HG03045 (cell line): ENCODE measurements at regions not wholly inside any gene's neighbourhood (a gene's known extent, or its start where the extent isn't known, plus 50 kb on each side); places are given as distances from the start of the nearest gene placed in this dataset.
"Not testable (repeated sequence)": the region's sequence is repeated elsewhere in the genome, so short reads cannot be mapped to it uniquely, and the experiment has no call there.

Experiments
- ATAC-seq: cut with Tn5 transposase; IDR thresholded peaks from one replicate; pipeline ENCODE4 v1.9.1; 2021; ENCODE audit warnings: mild to moderate bottlenecking, moderate library complexity; ENCODE audit not compliant: unreplicated experiment

- not testable (repeated sequence) for ATAC-seq
These were observed 64.4 kb downstream of the KLRB1 start for GRCh38 chr12:9543341-9543740.

DNA sequence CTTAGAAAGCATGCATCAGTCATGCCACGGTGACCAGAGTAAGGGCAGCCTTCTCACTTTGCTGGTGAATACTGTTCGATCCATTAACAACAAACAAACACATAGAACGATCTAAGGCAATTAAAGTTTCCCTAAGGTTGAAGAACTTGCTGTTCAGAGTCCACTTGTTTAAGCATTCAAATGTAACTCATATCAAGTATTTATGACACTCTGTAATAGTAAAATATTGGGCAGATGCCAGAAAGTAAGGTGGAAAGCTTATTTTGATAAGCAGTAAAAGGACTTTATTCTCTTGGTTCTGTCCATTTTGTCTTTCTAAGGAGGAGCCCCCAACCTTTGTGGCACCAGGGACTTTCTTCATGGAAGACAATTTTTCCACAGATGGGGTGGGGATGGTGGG, 64.9 kb downstream of the KLRB1 start:
- ATAC-seq: not testable (repeated sequence)

- ATAC-seq: peak; percentile 53
These were observed 91.8 kb downstream of the KLRB1 start for GRCh38 chr12:9515925-9516324.

DNA sequence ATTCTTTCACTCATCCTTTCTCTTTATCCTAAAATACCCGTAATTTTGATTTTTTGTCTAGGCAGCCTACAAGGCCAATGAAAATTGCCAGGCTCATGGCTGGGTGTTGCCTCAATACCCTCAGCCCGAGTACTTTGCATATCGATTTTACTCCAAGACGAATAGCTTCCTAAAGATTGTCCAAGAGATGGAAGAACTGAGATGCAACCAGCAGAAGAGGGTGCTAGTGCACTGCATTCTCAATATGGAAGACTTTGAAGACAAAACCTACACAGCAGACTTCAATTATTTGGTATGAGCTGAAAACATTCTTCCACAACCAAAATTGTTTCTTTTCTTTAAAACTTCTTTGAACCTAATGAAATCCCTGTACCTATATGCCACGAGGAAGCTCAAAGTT, 95.0 kb downstream of the KLRB1 start:
- not testable (repeated sequence) for ATAC-seq

GRCh38 chr12:9510392-9511011, 97.2 kb downstream of the KLRB1 start:
- ATAC-seq: not testable (repeated sequence)

DNA sequence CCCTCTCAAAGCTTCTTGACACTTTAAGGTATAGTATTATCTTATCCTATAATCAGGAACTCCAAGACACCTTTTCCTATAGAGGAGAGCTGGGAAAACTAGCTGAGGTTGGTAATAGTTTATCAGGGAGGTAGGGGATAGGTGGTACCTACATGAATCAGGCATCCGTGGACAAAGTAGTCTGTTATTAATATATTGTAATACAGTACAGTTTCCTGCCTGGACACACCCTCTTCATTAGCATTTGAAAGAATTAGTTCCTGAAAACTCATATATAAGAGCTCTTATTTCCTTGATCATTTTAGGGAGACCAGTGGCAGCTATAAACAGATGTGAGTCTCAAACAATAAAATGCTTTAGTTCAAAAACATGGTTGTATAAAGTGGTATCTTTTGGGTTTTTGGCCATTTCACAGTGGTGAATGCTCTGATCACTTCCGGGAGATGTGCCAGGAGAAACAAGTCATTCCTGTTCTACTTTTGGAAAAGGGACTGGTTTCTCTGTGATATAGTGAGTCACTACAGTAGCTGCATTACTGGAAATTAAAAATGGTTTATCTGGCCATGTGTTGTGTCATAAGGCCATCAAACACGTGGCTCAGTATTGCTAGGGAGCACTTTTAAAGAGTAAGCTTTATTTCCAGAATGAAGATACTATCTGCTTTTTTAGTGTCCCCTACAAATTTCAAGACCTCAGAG, 98.1 kb downstream of the KLRB1 start:
- no peak for ATAC-seq

GRCh38 chr12:9506746-9507145, 101.0 kb downstream of the KLRB1 start:
- ATAC-seq: no peak

DNA sequence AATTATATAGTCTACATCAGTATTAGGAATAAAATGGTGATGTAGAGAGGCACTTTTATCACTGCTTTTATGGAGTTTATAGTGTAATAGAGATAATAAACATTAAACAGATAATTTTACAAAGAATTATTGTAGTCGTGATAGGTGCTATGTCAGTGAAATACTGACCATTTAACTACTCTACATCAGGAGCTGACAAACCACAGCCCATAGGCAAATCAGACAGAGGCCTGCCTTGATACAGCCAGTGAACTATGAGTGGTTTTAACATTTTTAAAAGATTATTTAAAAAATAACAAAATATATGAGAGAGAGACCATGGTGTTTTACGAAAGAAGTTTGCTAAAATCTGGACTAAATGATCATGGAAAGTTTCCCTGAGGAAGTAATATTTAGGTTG, 104.3 kb downstream of the KLRB1 start:
- ATAC-seq: not testable (repeated sequence)

DNA sequence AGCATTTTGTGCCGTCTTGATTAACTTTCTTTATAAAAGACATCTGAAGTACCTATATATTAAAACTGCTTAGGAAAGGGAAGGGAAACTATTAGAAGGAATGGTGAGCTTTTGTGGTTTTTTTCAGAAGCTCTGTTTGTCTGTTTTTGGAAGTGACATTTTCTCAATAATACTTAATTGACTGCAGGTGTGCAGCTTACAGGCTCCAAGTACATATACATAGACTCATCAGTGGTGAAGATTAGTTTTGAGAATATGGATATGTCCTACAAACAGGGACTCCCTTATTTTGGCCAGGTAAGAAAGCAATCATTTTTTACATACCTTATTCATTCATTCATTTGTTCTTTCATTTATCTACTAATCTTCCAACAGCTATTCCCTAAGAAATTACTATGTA, 104.9 kb downstream of the KLRB1 start:
- not testable (repeated sequence) for ATAC-seq

GRCh38 chr12:9493325-9493724, 114.4 kb downstream of the KLRB1 start:
- not testable (repeated sequence) for ATAC-seq

GRCh38 chr12:9481289-9481688, 126.4 kb downstream of the KLRB1 start:
- not testable (repeated sequence) for ATAC-seq

- not testable (repeated sequence) for ATAC-seq
These were observed 133.5 kb downstream of the KLRB1 start for GRCh38 chr12:9474197-9474596.

- not testable (repeated sequence) for ATAC-seq
These were observed 134.1 kb downstream of the KLRB1 start for GRCh38 chr12:9473638-9474037.

DNA sequence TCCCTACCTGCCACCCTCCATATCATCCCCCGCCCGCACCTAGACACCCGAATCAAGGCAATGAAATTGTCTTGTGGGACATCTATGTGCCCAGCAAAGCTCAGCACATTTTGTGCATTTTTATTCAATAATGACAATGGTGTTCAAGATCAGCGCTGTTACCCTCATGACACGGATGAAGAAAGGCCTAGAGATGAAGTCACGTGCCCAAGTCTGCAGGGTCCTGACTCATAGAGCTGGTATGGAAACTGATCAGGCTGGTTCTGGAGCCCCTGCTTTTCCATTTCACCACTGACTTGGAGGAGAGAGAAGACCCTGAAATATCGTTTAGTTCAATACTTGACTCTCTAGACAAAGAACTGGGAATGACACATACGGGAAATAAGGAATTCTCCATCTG, 136.2 kb downstream of the KLRB1 start:
- not testable (repeated sequence) for ATAC-seq

GRCh38 chr12:9470367-9470766, 137.3 kb downstream of the KLRB1 start:
- ATAC-seq: not testable (repeated sequence)

GRCh38 chr12:9469956-9470355, 137.8 kb downstream of the KLRB1 start:
- not testable (repeated sequence) for ATAC-seq

DNA sequence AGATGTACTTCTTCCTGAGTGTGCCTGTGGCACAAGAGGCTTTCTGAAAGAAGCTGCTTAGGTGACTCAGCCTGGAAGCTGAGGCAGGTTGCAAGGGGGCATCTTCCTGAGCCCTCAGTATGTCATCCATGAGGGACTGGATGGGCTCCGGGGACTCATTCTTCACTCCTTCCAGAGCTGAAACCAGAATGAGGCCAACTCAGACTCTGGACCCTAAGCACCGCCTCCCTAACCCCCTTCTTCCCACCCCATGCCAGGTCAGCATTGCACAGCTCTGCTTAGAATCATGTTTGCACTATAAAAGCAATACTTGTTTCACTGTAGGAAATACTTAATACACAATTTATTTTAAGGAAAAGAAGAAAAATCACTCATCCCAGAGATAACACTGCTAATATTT, 138.3 kb downstream of the KLRB1 start:
- ATAC-seq: not testable (repeated sequence)

DNA sequence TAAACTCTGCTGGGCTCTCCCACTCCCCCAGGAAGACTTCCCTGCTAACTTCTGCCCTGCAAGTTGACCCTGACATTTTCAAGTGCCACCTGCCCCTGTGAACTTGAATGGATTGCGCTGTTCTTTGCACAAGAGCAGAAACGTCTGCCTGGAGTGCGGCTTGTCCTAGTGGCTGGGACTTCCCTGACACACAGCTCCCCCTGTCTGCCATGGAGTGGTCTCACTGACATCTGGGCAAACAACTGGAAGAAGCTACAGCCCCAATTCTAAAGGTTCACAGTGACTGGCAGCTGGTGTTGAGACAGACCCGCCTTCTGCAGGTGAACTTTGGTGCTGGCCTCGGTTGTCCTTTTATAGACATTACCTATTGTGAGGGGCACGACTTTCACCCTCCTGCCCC, 138.7 kb downstream of the KLRB1 start:
- not testable (repeated sequence) for ATAC-seq

GRCh38 chr12:9468144-9468543, 139.6 kb downstream of the KLRB1 start:
- ATAC-seq: not testable (repeated sequence)

GRCh38 chr12:9464408-9464807, 143.3 kb downstream of the KLRB1 start:
- no peak for ATAC-seq

GRCh38 chr12:9455516-9455915, 152.2 kb downstream of the KLRB1 start:
- not testable (repeated sequence) for ATAC-seq

- ATAC-seq: not testable (repeated sequence)
These were observed 153.7 kb downstream of the KLRB1 start for GRCh38 chr12:9454021-9454420.
